ENCODE measurements at regions not wholly inside any gene's neighbourhood (a gene's known extent, or its start where the extent isn't known, plus 50 kb on each side); places are given as distances from the start of the nearest gene placed in this dataset.

DNA sequence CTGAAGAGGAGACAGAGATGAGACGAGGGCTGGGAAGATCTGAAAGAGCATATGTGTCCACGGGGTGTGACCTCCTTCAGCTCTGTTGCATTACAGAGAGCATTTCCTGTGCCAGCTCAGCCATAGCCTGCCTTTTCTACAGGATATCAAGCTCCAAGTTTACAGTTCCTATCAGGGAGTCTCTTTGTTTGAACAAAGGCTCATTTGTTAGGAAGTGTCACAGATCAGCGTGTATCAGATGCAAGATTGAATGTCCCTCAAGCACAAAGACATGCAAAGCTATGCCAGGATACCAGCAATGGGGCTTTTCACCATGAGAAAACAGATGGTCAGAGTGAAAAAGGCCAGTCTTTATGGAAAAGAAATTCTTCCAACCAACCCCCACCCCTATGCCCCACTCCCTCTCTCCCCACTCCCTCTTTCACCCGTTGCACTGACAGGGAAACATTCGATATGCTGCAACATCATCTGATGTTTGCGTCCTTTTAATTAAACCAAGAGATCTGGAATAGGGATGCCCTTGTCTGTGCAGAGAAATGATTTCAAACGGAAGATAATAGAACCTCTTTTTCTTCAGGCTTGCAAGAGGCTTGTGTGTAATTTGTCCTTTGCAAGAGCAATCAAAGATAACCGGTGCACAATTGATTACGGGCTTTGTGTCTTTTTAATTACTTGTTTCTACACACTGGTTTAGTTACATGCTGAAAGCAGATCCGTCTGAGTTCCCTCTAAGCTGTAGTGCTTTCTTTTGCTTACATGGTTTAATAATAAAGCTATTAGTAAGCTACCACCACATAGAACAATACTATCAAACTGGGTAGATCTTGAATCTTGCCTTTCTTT is 263.1 kb upstream of the RGMB start:
- intact Hi-C loops (cut with DNase I) = no loop called here
- Histone ChIP-seq H3K27ac (no peak overlapping the region), H3K36me3 (peaks cover 0 to 4% of the 10 kb centered on the region in 2 donors), H3K4me3 (no peak overlapping the region), H3K27me3 (no peaks in the 10 kb centered on the region), H3K9me3 (no peaks in the 10 kb centered on the region), H3K4me1 (no peaks in the 10 kb centered on the region)
- no peak for DNase-seq (ENCODE audit: extremely low spot score in 2 of 2)
- TF ChIP-seq POLR2A (IDR thresholded peaks at IDR 0.05) (no peak), POLR2AphosphoS5 (IDR thresholded peaks at IDR 0.05; ENCODE audit: insufficient read depth in 1 of 2, low read depth in 1 of 2) (no peak)
- TF ChIP-seq, protein P1, sequence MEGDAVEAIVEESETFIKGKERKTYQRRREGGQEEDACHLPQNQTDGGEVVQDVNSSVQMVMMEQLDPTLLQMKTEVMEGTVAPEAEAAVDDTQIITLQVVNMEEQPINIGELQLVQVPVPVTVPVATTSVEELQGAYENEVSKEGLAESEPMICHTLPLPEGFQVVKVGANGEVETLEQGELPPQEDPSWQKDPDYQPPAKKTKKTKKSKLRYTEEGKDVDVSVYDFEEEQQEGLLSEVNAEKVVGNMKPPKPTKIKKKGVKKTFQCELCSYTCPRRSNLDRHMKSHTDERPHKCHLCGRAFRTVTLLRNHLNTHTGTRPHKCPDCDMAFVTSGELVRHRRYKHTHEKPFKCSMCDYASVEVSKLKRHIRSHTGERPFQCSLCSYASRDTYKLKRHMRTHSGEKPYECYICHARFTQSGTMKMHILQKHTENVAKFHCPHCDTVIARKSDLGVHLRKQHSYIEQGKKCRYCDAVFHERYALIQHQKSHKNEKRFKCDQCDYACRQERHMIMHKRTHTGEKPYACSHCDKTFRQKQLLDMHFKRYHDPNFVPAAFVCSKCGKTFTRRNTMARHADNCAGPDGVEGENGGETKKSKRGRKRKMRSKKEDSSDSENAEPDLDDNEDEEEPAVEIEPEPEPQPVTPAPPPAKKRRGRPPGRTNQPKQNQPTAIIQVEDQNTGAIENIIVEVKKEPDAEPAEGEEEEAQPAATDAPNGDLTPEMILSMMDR (IDR thresholded peaks at IDR 0.05) = no peak

DNA sequence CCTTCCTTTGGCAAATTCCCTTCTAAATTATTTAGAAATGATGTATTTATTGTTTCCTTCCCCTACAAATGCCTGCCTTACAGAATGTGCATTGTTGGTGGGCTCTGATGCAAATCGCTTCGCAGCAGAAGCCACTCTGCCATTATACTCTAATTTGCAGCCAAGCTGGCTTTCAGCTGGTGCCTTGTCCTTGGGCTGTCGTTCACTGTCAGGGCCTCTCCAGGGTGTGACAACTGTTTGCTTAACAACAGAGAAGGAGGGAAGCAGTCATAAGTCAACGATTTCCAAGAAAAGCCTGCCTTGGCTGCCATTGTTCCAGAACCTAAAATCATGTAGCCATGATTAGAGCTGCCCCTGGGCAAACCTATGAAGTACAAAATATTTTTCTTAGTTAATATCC is 260.1 kb upstream of the RGMB start:
- TF ChIP-seq POLR2A (IDR thresholded peaks at IDR 0.05) = no peak
- TF ChIP-seq POLR2AphosphoS5 (IDR thresholded peaks at IDR 0.05; ENCODE audit: insufficient read depth in 1 of 2, low read depth in 1 of 2) = no peak
- H3K9me3 ChIP-seq = no peaks in the 10 kb centered on the region
- H3K4me3 ChIP-seq = no peak overlapping the region
- H3K27ac ChIP-seq = no peak overlapping the region
- no peak for DNase-seq (ENCODE audit: extremely low spot score in 2 of 2)
- no peaks in the 10 kb centered on the region for H3K4me1 ChIP-seq
- H3K27me3 ChIP-seq = no peaks in the 10 kb centered on the region
- intact Hi-C loops (cut with DNase I) = no loop called here
- H3K36me3 ChIP-seq = no peaks in the 10 kb centered on the region

GRCh38 chr5:98514215-98514614 is 259.2 kb upstream of the RGMB start:
- Histone ChIP-seq H3K9me3 (no peaks in the 10 kb centered on the region), H3K27ac (no peak overlapping the region), H3K4me1 (no peaks in the 10 kb centered on the region), H3K36me3 (no peaks in the 10 kb centered on the region), H3K4me3 (no peak overlapping the region), H3K27me3 (no peaks in the 10 kb centered on the region)
- intact Hi-C loops (cut with DNase I) = no loop called here
- DNase-seq (ENCODE audit: extremely low spot score in 2 of 2) = no peak
- TF ChIP-seq POLR2A (IDR thresholded peaks at IDR 0.05) (no peak), POLR2AphosphoS5 (IDR thresholded peaks at IDR 0.05; ENCODE audit: insufficient read depth in 1 of 2, low read depth in 1 of 2) (no peak)
- TF ChIP-seq, protein P1 (IDR thresholded peaks at IDR 0.05) = no peak

- Histone ChIP-seq H3K4me3 (no peak overlapping the region), H3K36me3 (no peaks in the 10 kb centered on the region), H3K27me3 (no peaks in the 10 kb centered on the region), H3K4me1 (no peaks in the 10 kb centered on the region), H3K27ac (no peak overlapping the region), H3K9me3 (no peaks in the 10 kb centered on the region)
- no peak for DNase-seq (ENCODE audit: extremely low spot score in 2 of 2)
- TF ChIP-seq POLR2A (IDR thresholded peaks at IDR 0.05) = no peak
- no peak for TF ChIP-seq POLR2AphosphoS5 (IDR thresholded peaks at IDR 0.05; ENCODE audit: insufficient read depth in 1 of 2, low read depth in 1 of 2)
- TF ChIP-seq, protein P1 (IDR thresholded peaks at IDR 0.05) = no peak
- intact Hi-C loops (cut with DNase I) = no loop called here
These were observed 256.8 kb upstream of the RGMB start for GRCh38 chr5:98516701-98517100.

- H3K9me3 ChIP-seq = no peaks in the 10 kb centered on the region
- TF ChIP-seq, protein P1 (IDR thresholded peaks at IDR 0.05) = no peak
- TF ChIP-seq POLR2A (IDR thresholded peaks at IDR 0.05) (no peak), POLR2AphosphoS5 (IDR thresholded peaks at IDR 0.05; ENCODE audit: insufficient read depth in 1 of 2, low read depth in 1 of 2) (no peak)
- intact Hi-C loops (cut with DNase I) = no loop called here
- no peaks in the 10 kb centered on the region for H3K27me3 ChIP-seq
- no peak overlapping the region for H3K4me3 ChIP-seq
- H3K27ac ChIP-seq = no peak overlapping the region
- DNase-seq (ENCODE audit: extremely low spot score in 2 of 2) = no peak
- H3K4me1 ChIP-seq = no peaks in the 10 kb centered on the region
- H3K36me3 ChIP-seq = no peaks in the 10 kb centered on the region
These were observed 255.7 kb upstream of the RGMB start for GRCh38 chr5:98517560-98518366.
